HG02571 (cell line): ENCODE measurements at regions not wholly inside any gene's neighbourhood (a gene's known extent, or its start where the extent isn't known, plus 50 kb on each side); places are given as distances from the start of the nearest gene placed in this dataset.

ENCODE experiments used
- ATAC-seq: cut with Tn5 transposase; IDR thresholded peaks from one replicate; pipeline ENCODE4 v1.9.1; 2021; ENCODE audit warnings: mild to moderate bottlenecking, moderate library complexity; ENCODE audit not compliant: unreplicated experiment

- ATAC-seq: no peak
Measured at GRCh38 chr11:79960461-79960860, 519.6 kb upstream of the TENM4 start.

- ATAC-seq: no peak
Measured at GRCh38 chr11:79959318-79959717, 518.5 kb upstream of the TENM4 start.

GRCh38 chr11:79957702-79958101 lies 516.9 kb upstream of the TENM4 start:
- no peak for ATAC-seq

GRCh38 chr11:79956061-79956460 lies 515.2 kb upstream of the TENM4 start:
- ATAC-seq: no peak

GRCh38 chr11:79953629-79954028 lies 512.8 kb upstream of the TENM4 start:
- ATAC-seq: no peak

GRCh38 chr11:79950741-79951140 lies 509.9 kb upstream of the TENM4 start:
- no peak for ATAC-seq

GRCh38 chr11:79950172-79950571 lies 509.3 kb upstream of the TENM4 start:
- no peak for ATAC-seq

GRCh38 chr11:79949574-79949973 lies 508.7 kb upstream of the TENM4 start:
- ATAC-seq: no peak

- no peak for ATAC-seq
Measured at GRCh38 chr11:79942646-79943045, 501.8 kb upstream of the TENM4 start.

GRCh38 chr11:79942090-79942489 lies 501.3 kb upstream of the TENM4 start:
- ATAC-seq: no peak

- no peak for ATAC-seq
Measured at GRCh38 chr11:79940974-79941735, 500.3 kb upstream of the TENM4 start.

GRCh38 chr11:79940165-79940564 lies 499.3 kb upstream of the TENM4 start:
- ATAC-seq: no peak

GRCh38 chr11:79939111-79939510 lies 498.3 kb upstream of the TENM4 start:
- no peak for ATAC-seq

GRCh38 chr11:79937676-79938334 lies 497.0 kb upstream of the TENM4 start:
- ATAC-seq: no peak

GRCh38 chr11:79932612-79933011 lies 491.8 kb upstream of the TENM4 start:
- no peak for ATAC-seq

- ATAC-seq: no peak
Measured at GRCh38 chr11:79931692-79932091, 490.9 kb upstream of the TENM4 start.

GRCh38 chr11:79926707-79927106 lies 485.9 kb upstream of the TENM4 start:
- no peak for ATAC-seq

GRCh38 chr11:79925570-79925969 lies 484.7 kb upstream of the TENM4 start:
- ATAC-seq: no peak

GRCh38 chr11:79922641-79923040 lies 481.8 kb upstream of the TENM4 start:
- ATAC-seq: no peak

- no peak for ATAC-seq
Measured at GRCh38 chr11:79920480-79920879, 479.6 kb upstream of the TENM4 start.

- no peak for ATAC-seq
Measured at GRCh38 chr11:79919350-79919749, 478.5 kb upstream of the TENM4 start.

- no peak for ATAC-seq
Measured at GRCh38 chr11:79918846-79919245, 478.0 kb upstream of the TENM4 start.

GRCh38 chr11:79906164-79906563 lies 465.3 kb upstream of the TENM4 start:
- no peak for ATAC-seq
